GM06990 (cell line): ENCODE measurements at regions not wholly inside any gene's neighbourhood (a gene's known extent, or its start where the extent isn't known, plus 50 kb on each side); places are given as distances from the start of the nearest gene placed in this dataset.
"Not testable (repeated sequence)": the region's sequence is repeated elsewhere in the genome, so short reads cannot be mapped to it uniquely, and the experiment has no call there.

Experiments used
- DNase-seq: peaks from one replicate; pipeline ENCODE4 v3.0.0-alpha.2; 2011; ENCODE audit not compliant: insufficient read length; ENCODE audit errors: extremely low read depth
- H3K27me3 ChIP-seq: replicated peaks from 2 replicates; pipeline ENCODE4 v1.6.0; 2011; ENCODE audit warnings: low read length; ENCODE audit not compliant: control insufficient read depth, insufficient read depth
- H3K36me3 ChIP-seq: 2 replicates; pipeline ENCODE4 v1.5.1; 2011; ENCODE audit warnings: low read length; ENCODE audit not compliant: control insufficient read depth, insufficient read depth
- H3K4me3 ChIP-seq: replicated peaks from 2 replicates; pipeline ENCODE4 v1.5.1; 2011; ENCODE audit warnings: low read depth, mild to moderate bottlenecking, control low read depth, low read length
- CTCF ChIP-seq: IDR thresholded peaks from 2 replicates; pipeline ENCODE4 v1.5.1; 2011; ENCODE audit warnings: low read length, control low read depth, mild to moderate bottlenecking, inconsistent platforms; ENCODE audit not compliant: insufficient read depth, poor library complexity, severe bottlenecking

- Histone ChIP-seq H3K4me3 (no peak overlapping the region), H3K36me3 (no peaks in the 10 kb centered on the region), H3K27me3 (no peaks in the 10 kb centered on the region)
- DNase-seq: no peak
- no peak for TF ChIP-seq CTCF
Observed at GRCh38 chr5:174794931-174795672, 70.7 kb downstream of the MSX2 start.

GRCh38 chr5:174793684-174794328 lies 69.4 kb downstream of the MSX2 start:
- peak; percentile 84 for TF ChIP-seq CTCF
- peak; percentile 67 for DNase-seq
- Histone ChIP-seq H3K4me3 (no peak overlapping the region), H3K36me3 (no peaks in the 10 kb centered on the region), H3K27me3 (no peaks in the 10 kb centered on the region)

GRCh38 chr5:174793076-174793475 lies 68.7 kb downstream of the MSX2 start:
- DNase-seq: no peak
- no peaks in the 10 kb centered on the region for H3K36me3 ChIP-seq
- H3K27me3 ChIP-seq: no peaks in the 10 kb centered on the region
- TF ChIP-seq CTCF: no peak
- no peak overlapping the region for H3K4me3 ChIP-seq

GRCh38 chr5:174792265-174792664 lies 67.9 kb downstream of the MSX2 start:
- H3K36me3 ChIP-seq, H3K27me3 ChIP-seq, H3K4me3 ChIP-seq, DNase-seq: not testable (repeated sequence)

GRCh38 chr5:174790906-174791305 lies 66.5 kb downstream of the MSX2 start:
- Histone ChIP-seq H3K36me3 (no peaks in the 10 kb centered on the region), H3K27me3 (no peaks in the 10 kb centered on the region), H3K4me3 (no peak overlapping the region)
- DNase-seq: no peak
- no peak for TF ChIP-seq CTCF

- no peak for DNase-seq
- H3K27me3 ChIP-seq: no peaks in the 10 kb centered on the region
- H3K36me3 ChIP-seq: no peaks in the 10 kb centered on the region
- no peak for TF ChIP-seq CTCF
- H3K4me3 ChIP-seq: no peak overlapping the region
Observed at GRCh38 chr5:174789596-174789995, 65.2 kb downstream of the MSX2 start.
